HepG2 (cell line): ENCODE measurements at regions not wholly inside any gene's neighbourhood (a gene's known extent, or its start where the extent isn't known, plus 50 kb on each side); places are given as distances from the start of the nearest gene placed in this dataset.

ENCODE experiments used
- CENPT ChIP-seq: sonication (generic); formaldehyde crosslinking; IDR thresholded peaks from 2 replicates; pipeline ENCODE4 v1.8.0; 2022; ENCODE audit warnings: low read depth, mild to moderate bottlenecking, moderate library complexity, missing genetic modification reagents
- CHD4 ChIP-seq: fragments of 200-600 bp; sonication (generic); IDR thresholded peaks from 2 replicates; pipeline ENCODE4 v1.7.0; 2017; ENCODE audit warnings: mild to moderate bottlenecking, low read length, borderline replicate concordance
- FOXA1 ChIP-seq, 2 experiments: fragments of 450-650 bp in 1 of 2; sonication (generic) in 1 of 2; formaldehyde crosslinking in 1 of 2; IDR thresholded peaks; 2 replicates each; pipeline versions ENCODE4 v1.4.0 to v1.6.1; 2016 to 2020; ENCODE audit warnings: missing genetic modification reagents in 1 of 2
- KMT2A ChIP-seq: sonication (generic); formaldehyde crosslinking; IDR thresholded peaks from 2 replicates; pipeline ENCODE4 v1.4.0; 2020; ENCODE audit warnings: missing genetic modification reagents
- LCORL ChIP-seq, 2 experiments: fragments of 450-650 bp in 1 of 2; sonication (generic) in 1 of 2; formaldehyde crosslinking in 1 of 2; IDR thresholded peaks; 2 replicates each; pipeline versions ENCODE4 v1.5.0 to v1.6.1; 2017 to 2020; ENCODE audit warnings: antibody characterized with exemption in 1 of 2, missing genetic modification reagents in 1 of 2
- NFATC3 ChIP-seq: sonication (generic); formaldehyde crosslinking; IDR thresholded peaks from 2 replicates; pipeline ENCODE4 v1.5.1; 2020; ENCODE audit warnings: mild to moderate bottlenecking, missing genetic modification reagents
- PPARG ChIP-seq: conservative IDR thresholded peaks from 2 replicates; pipeline ENCODE4 v1.6.1; 2016; ENCODE audit warnings: missing biosample characterization, missing genetic modification reagents
- SOX6 ChIP-seq, 2 experiments: fragments of 450-650 bp in 1 of 2; sonication (generic) in 1 of 2; formaldehyde crosslinking in 1 of 2; IDR thresholded peaks; 2 replicates each; pipeline versions ENCODE4 v1.4.0 to v1.6.1; 2017 to 2020; ENCODE audit warnings: antibody characterized with exemption in 1 of 2, mild to moderate bottlenecking in 1 of 2, missing genetic modification reagents in 1 of 2
- TEAD3 ChIP-seq: optimal IDR thresholded peaks from 2 replicates; pipeline ENCODE3; 2016; ENCODE audit warnings: borderline replicate concordance
- ZEB1 ChIP-seq: IDR thresholded peaks from 2 replicates; pipeline ENCODE4 v1.6.1; 2012; ENCODE audit warnings: mild to moderate bottlenecking, low read depth, inconsistent platforms; ENCODE audit not compliant: insufficient replicate concordance
- ZFX ChIP-seq: sonication (generic); formaldehyde crosslinking; IDR thresholded peaks from 2 replicates; pipeline ENCODE4 v1.4.0; 2020; ENCODE audit warnings: mild to moderate bottlenecking, low read depth, missing genetic modification reagents, moderate library complexity
- ZNF232 ChIP-seq: sonication (generic); formaldehyde crosslinking; IDR thresholded peaks from 2 replicates; pipeline ENCODE4 v1.4.0; 2020; ENCODE audit warnings: missing genetic modification reagents, borderline replicate concordance
- ZNF432 ChIP-seq: sonication (generic); formaldehyde crosslinking; IDR thresholded peaks from 2 replicates; pipeline ENCODE4 v1.5.0; 2020; ENCODE audit warnings: missing genetic modification reagents, mild to moderate bottlenecking, borderline replicate concordance
- ZNF597 ChIP-seq: sonication (generic); formaldehyde crosslinking; IDR thresholded peaks from 2 replicates; pipeline ENCODE4 v1.5.0; 2020; ENCODE audit warnings: missing genetic modification reagents
- ZNF609 ChIP-seq: sonication (generic); formaldehyde crosslinking; IDR thresholded peaks from 2 replicates; pipeline ENCODE4 v1.4.0; 2020; ENCODE audit warnings: mild to moderate bottlenecking, missing genetic modification reagents, borderline replicate concordance
- ZNF672 ChIP-seq: sonication (generic); formaldehyde crosslinking; IDR thresholded peaks from 2 replicates; pipeline ENCODE4 v1.8.1; 2022; ENCODE audit warnings: missing genetic modification reagents
- ZSCAN20 ChIP-seq: sonication (generic); formaldehyde crosslinking; IDR thresholded peaks from 2 replicates; pipeline ENCODE4 v1.4.0; 2020; ENCODE audit warnings: missing genetic modification reagents, mild to moderate bottlenecking, borderline replicate concordance
- TF ChIP-seq, protein P1 (sequence below): sonication (generic); formaldehyde crosslinking; IDR thresholded peaks from 2 replicates; pipeline ENCODE4 v1.5.0; 2020; ENCODE audit warnings: missing genetic modification reagents
- TF ChIP-seq, protein P2 (sequence below): sonication (generic); formaldehyde crosslinking; IDR thresholded peaks from 2 replicates; pipeline ENCODE4 v1.5.1; 2020; ENCODE audit warnings: mild to moderate bottlenecking, missing genetic modification reagents, moderate library complexity

DNA sequence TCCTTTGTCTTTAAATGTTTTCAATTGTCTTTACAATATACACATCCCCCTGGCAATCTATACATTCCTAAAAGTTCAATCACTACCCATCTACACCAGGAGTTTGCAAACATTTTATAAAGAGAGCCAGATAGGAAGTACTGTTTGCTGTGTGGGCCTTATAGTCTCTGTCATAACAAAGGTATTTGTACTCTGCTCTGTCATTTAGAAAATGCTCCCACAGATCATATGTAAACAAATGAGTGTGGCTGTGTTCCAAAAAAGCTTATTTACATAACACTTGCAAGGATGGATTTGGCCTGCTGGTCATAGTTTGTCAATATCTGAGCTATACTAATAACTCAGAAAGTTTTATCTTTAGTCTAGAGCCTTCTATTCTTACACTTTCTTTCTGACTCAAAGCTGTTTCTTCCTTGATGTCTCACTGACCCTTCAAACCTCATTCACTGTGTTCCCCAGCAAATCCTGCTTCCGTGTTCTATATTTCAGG, 511.9 kb downstream of the GBE1 start (continued):
- TF ChIP-seq ZEB1: no peak
- no peak for TF ChIP-seq CHD4
- peak; percentile 94 for TF ChIP-seq TEAD3
- TF ChIP-seq, protein P1, sequence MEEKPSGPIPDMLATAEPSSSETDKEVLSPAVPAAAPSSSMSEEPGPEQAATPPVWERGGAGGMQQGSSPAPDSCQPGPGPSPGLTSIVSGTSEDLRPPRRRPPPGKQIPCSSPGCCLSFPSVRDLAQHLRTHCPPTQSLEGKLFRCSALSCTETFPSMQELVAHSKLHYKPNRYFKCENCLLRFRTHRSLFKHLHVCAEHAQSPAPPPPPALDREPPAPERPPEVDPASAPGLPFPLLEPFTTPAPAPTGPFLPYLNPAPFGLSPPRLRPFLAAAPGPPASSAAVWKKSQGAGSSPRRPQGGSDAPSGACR (CRISPR knock-in tag): 0 out of 2 replicates have a peak, but pooled peaks have one; percentile 26
- TF ChIP-seq ZFX (CRISPR knock-in tag): peak; percentile 43
- 0 out of 2 replicates have a peak, but pooled peaks have one; percentile 21 for TF ChIP-seq PPARG (CRISPR knock-in tag)
- TF ChIP-seq ZSCAN20 (CRISPR knock-in tag): no peak
- TF ChIP-seq ZNF432 (CRISPR knock-in tag): no peak
- no peak for TF ChIP-seq ZNF672 (CRISPR knock-in tag)
- TF ChIP-seq LCORL (IDR thresholded peaks at IDR 0.05): peak; percentile 48; the same call in 1 of the 2 replicates
- peak; percentile 65; the same call in 1 of the 2 replicates for TF ChIP-seq LCORL (CRISPR knock-in tag; IDR thresholded peaks at IDR 0.05)
- TF ChIP-seq, protein P2, sequence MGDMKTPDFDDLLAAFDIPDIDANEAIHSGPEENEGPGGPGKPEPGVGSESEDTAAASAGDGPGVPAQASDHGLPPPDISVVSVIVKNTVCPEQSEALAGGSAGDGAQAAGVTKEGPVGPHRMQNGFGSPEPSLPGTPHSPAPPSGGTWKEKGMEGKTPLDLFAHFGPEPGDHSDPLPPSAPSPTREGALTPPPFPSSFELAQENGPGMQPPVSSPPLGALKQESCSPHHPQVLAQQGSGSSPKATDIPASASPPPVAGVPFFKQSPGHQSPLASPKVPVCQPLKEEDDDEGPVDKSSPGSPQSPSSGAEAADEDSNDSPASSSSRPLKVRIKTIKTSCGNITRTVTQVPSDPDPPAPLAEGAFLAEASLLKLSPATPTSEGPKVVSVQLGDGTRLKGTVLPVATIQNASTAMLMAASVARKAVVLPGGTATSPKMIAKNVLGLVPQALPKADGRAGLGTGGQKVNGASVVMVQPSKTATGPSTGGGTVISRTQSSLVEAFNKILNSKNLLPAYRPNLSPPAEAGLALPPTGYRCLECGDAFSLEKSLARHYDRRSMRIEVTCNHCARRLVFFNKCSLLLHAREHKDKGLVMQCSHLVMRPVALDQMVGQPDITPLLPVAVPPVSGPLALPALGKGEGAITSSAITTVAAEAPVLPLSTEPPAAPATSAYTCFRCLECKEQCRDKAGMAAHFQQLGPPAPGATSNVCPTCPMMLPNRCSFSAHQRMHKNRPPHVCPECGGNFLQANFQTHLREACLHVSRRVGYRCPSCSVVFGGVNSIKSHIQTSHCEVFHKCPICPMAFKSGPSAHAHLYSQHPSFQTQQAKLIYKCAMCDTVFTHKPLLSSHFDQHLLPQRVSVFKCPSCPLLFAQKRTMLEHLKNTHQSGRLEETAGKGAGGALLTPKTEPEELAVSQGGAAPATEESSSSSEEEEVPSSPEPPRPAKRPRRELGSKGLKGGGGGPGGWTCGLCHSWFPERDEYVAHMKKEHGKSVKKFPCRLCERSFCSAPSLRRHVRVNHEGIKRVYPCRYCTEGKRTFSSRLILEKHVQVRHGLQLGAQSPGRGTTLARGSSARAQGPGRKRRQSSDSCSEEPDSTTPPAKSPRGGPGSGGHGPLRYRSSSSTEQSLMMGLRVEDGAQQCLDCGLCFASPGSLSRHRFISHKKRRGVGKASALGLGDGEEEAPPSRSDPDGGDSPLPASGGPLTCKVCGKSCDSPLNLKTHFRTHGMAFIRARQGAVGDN: no peak
- TF ChIP-seq SOX6 (IDR thresholded peaks at IDR 0.05): peak; percentile 65; the same call in 1 of the 2 replicates
- TF ChIP-seq SOX6 (CRISPR knock-in tag; IDR thresholded peaks at IDR 0.05): peak; percentile 98
- TF ChIP-seq ZNF232: no peak
- TF ChIP-seq NFATC3: no peak
- no peak for TF ChIP-seq CENPT (CRISPR knock-in tag)
- peak; percentile 87; the same call in 1 of the 2 replicates for TF ChIP-seq ZNF609
- TF ChIP-seq FOXA1 (IDR thresholded peaks at IDR 0.05): peak; percentile 99
- peak; percentile 93 for TF ChIP-seq FOXA1 (CRISPR knock-in tag; IDR thresholded peaks at IDR 0.05)
- TF ChIP-seq ZNF597 (CRISPR knock-in tag): no peak
- no peak for TF ChIP-seq KMT2A (CRISPR knock-in tag)
